HG03439 (cell line): ENCODE measurements at regions not wholly inside any gene's neighbourhood (a gene's known extent, or its start where the extent isn't known, plus 50 kb on each side); places are given as distances from the start of the nearest gene placed in this dataset.
A peak's percentile ranks its signal among the peaks of the same experiment; 100 is the strongest.
"Not testable (repeated sequence)": the region's sequence is repeated elsewhere in the genome, so short reads cannot be mapped to it uniquely, and the experiment has no call there.

Experiments
- ATAC-seq: cut with Tn5 transposase; IDR thresholded peaks from one replicate; pipeline ENCODE4 v1.9.1; 2021; ENCODE audit warnings: mild to moderate bottlenecking, moderate library complexity; ENCODE audit not compliant: unreplicated experiment

DNA sequence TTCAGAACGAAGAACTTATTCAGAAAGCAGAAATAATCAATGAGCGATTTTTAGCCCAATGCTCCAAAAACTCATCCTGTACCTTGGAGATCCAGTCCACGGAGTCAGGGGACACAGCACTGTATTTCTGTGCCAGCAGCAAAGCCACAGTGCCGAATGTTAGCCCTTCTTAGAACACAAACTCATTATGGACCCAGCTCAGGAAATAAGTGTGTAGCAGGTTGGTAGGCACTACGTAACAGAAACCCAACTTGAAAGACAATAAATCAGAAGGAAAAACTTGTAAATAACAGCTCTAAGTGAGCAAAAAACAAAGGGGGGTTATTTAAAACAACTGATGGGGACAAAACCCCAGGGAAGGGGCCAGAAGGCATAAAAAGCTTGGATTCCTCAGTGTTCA lies 112.0 kb upstream of the PRSS1 start:
- no peak for ATAC-seq

DNA sequence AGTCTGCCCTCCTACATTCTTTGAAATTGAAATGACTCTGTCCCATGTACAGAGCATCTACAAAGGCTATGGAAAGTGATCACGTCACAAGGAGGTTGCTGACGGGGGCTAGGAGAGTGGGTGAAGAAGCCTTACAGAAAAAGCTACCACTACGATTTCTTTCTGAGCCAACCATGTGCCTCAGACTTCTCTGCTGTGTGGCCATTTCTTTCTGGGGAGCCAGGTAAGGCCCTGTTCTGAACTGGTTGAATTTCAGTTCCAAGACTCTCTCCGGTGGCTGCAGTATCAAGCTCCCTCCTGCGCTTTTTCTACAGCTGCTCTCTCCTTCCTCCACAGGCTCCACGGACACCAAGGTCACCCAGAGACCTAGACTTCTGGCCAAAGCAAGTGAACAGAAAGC lies 112.5 kb upstream of the PRSS1 start:
- ATAC-seq: no peak

DNA sequence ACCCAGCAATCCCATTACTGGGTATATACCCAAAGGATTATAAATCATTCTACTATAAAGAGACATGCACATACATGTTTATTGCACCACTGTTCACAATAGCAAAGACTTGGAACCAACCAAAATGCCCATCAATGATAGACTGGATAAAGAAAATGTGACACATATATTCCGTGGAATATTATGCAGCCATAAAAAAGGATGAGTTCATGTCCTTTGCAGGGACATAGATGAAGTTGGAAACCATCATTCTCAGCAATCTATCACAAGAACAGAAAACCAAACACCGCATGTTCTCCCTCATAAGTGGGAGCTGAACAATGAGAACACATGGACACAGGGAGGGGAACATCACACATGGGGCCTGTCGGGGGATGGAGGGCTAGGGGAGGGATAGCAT lies 113.2 kb upstream of the PRSS1 start:
- ATAC-seq: not testable (repeated sequence)

- peak; percentile 97 for ATAC-seq
These were observed 116.8 kb upstream of the PRSS1 start for GRCh38 chr7:142632271-142633134.

DNA sequence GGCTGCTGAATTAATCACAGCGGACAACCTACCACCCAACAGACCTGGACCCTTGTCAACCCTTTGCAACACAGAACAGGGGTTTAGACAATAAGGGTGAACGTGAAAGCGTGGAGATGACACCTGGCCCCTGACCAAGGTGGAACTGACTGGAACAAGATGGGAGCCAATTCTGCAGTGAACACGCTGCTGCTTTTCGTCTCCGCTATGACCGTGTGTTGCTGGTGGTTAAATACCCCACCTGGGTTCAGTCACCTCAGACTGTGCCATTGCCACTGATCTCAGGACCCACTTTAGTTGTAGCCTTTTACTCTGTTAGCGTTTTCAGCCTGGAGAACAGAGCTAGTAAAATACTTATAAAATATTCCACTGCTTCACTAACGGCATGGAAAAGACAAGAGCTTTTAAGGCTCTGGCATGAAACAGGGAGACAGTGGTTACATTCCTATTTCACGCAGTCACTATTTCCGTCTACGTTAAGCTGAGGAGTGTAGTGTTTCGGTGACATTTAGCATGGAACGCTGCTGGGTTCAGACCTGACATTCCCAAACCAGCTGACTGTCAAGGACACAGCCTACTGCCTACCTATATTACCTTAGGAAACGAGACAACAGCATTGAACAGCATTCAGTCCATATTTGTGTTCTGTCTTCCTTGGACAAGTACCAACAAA lies 119.5 kb upstream of the PRSS1 start:
- ATAC-seq: no peak

- no peak for ATAC-seq
These were observed 120.3 kb upstream of the PRSS1 start for GRCh38 chr7:142628945-142629344.

DNA sequence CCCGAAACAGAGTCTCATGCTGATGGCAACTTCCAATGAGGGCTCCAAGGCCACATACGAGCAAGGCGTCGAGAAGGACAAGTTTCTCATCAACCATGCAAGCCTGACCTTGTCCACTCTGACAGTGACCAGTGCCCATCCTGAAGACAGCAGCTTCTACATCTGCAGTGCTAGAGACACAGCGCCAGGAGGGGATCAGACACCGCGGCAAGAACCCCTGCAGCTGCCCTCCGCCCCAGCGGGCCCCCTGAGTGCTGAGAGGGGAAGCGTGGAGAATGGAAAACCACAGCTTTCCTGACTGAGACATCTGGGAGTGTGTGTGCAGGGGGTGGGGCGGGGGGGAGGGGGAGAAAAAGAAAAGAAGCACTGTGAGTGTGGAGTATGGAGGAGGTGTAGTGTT lies 122.0 kb upstream of the PRSS1 start:
- ATAC-seq: not testable (repeated sequence)

GRCh38 chr7:142626420-142627035 lies 122.7 kb upstream of the PRSS1 start:
- ATAC-seq: peak; percentile 89

GRCh38 chr7:142625216-142625615 lies 124.1 kb upstream of the PRSS1 start:
- ATAC-seq: not testable (repeated sequence)

DNA sequence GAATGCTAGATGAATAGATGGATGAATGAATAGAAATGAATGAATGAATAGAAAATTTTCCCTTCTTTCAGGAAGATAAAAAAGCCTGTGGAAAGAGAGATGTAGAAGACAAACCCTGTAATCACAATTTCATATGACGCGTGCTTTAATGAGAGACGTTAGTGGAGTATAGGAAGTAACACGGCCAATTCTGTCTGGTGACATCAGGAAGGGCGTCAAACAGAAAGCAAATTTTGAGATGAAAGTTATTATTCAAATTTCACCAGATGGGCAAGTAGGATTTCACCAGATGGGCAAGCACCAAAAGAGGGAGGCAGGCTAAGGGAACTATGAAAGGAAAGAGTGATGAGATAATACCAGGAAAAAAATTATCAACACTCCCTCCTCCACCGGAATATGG lies 128.9 kb upstream of the PRSS1 start:
- no peak for ATAC-seq

DNA sequence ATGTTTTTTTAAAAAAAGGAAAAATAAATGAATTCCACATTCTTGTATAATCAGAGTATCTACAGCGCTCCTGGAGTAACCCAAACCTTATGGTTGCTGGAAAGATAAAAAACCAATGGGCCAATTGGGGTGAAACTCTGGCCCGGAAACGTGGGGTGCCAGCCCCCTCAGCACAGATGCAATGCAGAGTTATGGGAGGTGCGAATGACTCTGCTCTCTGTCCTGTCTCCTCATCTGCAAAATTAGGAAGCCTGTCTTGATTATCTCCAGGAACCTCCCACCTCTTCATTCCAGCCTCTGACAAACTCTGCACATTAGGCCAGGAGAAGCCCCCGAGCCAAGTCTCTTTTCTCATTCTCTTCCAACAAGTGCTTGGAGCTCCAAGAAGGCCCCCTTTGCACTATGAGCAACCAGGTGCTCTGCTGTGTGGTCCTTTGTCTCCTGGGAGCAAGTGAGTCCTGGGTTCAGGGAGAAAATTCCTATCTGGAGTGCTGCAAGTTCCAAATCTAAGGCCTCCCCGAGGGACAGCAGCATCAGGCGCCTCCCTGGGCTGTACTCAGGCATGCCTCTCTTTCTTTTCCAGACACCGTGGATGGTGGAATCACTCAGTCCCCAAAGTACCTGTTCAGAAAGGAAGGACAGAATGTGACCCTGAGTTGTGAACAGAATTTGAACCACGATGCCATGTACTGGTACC lies 130.5 kb upstream of the PRSS1 start:
- ATAC-seq: no peak

GRCh38 chr7:142616842-142617241 lies 132.4 kb upstream of the PRSS1 start:
- ATAC-seq: no peak

- no peak for ATAC-seq
These were observed 133.1 kb upstream of the PRSS1 start for GRCh38 chr7:142616121-142616643.

DNA sequence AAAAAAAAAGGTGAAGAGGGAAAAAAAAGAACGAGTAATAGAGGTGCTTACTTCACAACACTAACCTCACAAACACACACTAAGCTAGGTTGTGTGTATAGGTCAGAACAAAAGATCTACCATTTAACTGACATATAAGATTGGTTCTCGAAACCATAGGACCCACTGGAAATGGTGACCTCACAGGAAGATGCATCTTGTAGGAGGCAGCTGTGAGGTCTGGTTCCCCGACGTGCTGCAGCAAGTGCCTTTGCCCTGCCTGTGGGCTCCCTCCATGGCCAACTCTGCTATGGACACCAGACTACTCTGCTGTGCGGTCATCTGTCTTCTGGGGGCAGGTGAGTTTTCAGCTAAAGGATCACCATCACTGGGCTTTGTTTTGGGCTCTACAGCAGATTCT lies 133.8 kb upstream of the PRSS1 start:
- ATAC-seq: no peak

DNA sequence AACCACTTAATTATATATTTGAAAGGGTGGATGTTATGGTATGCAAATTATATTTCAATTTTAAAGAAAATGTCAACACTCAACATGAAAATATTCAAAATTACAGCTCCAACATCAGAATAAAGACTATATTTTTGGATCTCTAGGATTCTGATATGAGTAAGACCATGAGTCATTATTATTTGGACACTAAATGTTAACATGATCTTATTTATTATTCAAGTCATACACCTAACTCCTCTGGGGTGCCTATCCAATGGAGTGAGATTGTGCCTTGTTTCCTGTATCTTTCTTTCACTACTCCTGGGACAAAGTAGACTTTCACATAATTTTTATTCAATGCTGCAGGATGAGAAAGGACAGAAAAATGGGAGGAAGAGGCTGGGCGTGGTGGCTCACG lies 135.2 kb upstream of the PRSS1 start:
- ATAC-seq: no peak

DNA sequence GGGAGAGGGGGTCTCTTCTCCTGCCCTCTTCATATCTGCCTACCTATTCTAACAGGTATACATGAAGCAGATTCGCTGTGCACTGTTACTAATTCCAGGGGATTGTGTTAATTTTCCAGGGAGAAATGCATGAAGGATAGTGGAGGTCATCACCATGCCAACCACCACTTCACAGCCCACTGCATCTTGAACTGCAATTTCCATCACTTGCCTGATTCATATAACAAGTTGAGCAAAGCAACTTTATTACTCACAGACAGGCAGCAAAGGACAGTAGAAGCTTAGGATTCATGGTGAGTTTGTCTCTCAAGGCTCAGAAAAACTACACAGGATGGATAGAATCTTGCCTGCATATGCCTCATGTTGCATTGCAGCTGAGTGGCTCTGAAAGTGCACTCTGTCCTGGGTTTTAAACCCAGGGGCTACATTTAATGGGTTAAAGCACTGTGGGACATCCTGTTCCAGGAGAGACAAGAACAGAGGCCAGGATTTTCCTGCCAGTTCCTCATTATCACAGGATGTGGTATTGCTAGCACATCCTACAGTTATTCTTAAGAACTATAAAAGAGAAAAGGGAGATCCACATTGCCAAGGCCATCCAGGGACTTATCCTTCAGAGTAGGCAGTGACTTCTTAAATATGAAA lies 136.9 kb upstream of the PRSS1 start:
- no peak for ATAC-seq

DNA sequence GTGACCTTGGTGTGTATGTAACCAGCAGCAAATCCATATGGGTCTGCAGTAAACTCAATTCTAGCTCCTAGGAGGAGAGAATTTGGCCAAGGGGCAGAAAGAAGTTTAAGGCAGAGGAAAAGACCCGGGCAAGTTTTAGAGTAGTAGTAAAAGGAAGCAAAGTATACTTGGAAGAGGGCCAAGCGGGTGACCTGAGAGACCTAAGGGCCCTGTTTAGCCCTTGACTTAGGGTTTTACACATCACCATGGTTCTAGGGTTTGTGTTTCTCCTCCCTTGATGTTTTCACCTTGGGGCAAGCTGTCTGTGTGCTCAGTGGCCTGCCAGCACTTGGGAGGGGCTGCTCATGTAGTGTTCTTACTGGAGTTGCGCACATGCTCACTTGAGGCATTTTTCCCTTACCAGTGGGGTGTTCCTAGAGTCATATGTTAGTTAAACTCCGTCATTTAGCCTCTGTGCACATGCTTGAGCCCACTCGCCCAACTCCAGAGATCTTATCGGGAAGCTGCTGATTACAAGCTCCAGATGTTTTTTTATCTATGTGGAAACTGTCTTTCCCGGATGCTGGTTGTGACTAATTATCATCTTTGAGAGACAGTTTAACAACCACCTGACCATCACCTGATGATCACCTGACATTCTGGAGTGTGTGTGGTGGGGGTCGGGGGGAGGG lies 137.6 kb upstream of the PRSS1 start:
- no peak for ATAC-seq

DNA sequence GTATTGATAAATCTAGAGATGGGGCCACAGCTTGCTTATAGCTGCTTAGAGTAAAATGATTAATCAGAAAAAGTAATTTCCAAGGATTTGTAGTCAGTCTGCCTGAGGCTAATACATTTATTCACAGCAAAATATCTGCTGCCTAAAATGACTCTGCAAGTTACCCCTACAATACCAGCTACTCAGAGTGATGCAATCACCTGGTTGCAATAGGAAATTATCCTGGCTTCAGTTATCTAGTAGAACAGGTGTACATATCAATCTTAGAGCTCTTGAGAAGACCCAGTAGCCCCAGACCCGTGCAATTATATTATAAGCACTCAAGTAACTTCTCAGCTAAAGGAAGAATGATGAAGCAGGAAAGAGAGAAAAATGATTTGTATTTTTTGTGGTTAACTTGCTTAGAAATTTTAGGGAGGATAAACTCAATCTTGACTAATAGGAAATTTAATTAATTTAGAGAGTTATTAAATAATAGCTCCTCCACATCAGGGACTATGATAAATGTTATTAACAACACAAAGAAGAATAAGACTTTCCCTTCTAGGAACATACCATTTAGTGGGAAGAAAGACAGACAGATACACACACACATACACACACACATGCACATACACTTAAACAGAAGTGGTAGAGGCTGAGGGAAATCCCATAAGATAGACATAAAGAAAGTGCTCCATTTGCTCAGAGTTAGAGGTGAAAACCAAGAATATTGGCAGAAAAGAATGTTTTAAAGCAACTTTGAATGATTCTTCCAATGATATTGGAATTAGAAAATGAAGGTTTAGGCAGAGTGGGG lies 140.4 kb upstream of the PRSS1 start:
- ATAC-seq: no peak

- ATAC-seq: no peak
These were observed 141.9 kb upstream of the PRSS1 start for GRCh38 chr7:142607351-142607750.
